Dendritic cell treated with granulocyte-macrophage colony-stimulating factor and Interleukin-4, amounts not matched to agents 40 ng/mL and 50 ng/mL, for 4 days (primary cell): ENCODE measurements at regions not wholly inside any gene's neighbourhood (a gene's known extent, or its start where the extent isn't known, plus 50 kb on each side); places are given as distances from the start of the nearest gene placed in this dataset.
"Not testable (repeated sequence)": the region's sequence is repeated elsewhere in the genome, so short reads cannot be mapped to it uniquely, and the experiment has no call there.

ENCODE experiments used
- H3K27ac Mint-ChIP-seq: one replicate; pipeline ENCODE4 v1.8.0; 2022; ENCODE audit warnings: mild to moderate bottlenecking, mixed read lengths
- H3K27me3 Mint-ChIP-seq: one replicate; pipeline ENCODE4 v1.8.0; 2022; ENCODE audit warnings: mild to moderate bottlenecking, mixed read lengths
- H3K36me3 Mint-ChIP-seq: one replicate; pipeline ENCODE4 v1.8.0; 2022; ENCODE audit warnings: low read depth, mixed read lengths
- H3K4me1 Mint-ChIP-seq: one replicate; pipeline ENCODE4 v1.8.0; 2022; ENCODE audit warnings: low read depth, mixed read lengths
- H3K4me3 Mint-ChIP-seq: one replicate; pipeline ENCODE4 v1.8.0; 2022; ENCODE audit warnings: mild to moderate bottlenecking, moderate library complexity, mixed read lengths
- H3K9me3 Mint-ChIP-seq: one replicate; pipeline ENCODE4 v1.8.0; 2022; ENCODE audit warnings: mixed read lengths
- intact Hi-C: fragments of 100-400 bp; cut with micrococcal nuclease; formaldehyde crosslinking; loops from one replicate; pipeline ENCODE4 v1.15.0; 2022

GRCh38 chr2:149797030-149797429 lies 209.5 kb upstream of the MMADHC start:
- no peaks in the 10 kb centered on the region for H3K4me1 Mint-ChIP-seq
- H3K4me3 Mint-ChIP-seq: no peak overlapping the region
- no peaks in the 10 kb centered on the region for H3K27me3 Mint-ChIP-seq
- intact Hi-C loops: no loop called here
- no peaks in the 10 kb centered on the region for H3K36me3 Mint-ChIP-seq
- H3K27ac Mint-ChIP-seq: no peak overlapping the region
- H3K9me3 Mint-ChIP-seq: peaks cover 30% of the 10 kb centered on the region

DNA sequence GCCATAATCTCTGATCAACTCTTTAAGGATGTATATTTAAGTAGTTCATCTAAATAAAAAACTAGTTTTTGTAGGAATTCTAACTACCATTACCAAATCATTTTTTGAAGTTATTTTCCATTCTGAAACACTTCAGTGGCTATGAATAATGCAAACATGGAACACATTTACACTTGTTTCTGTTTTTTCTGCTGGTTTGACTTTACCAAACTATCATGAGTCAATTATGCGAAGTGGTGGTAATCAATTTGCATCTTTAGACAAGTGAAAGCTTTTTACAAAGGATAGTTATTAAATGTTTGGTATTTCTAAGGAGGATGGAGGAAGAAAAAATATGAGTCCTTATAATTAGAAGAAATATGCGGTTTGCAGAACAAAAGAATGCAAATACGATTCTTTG lies 202.0 kb upstream of the MMADHC start:
- peaks cover 35% of the 10 kb centered on the region for H3K9me3 Mint-ChIP-seq
- H3K27me3 Mint-ChIP-seq: no peaks in the 10 kb centered on the region
- H3K36me3 Mint-ChIP-seq: no peaks in the 10 kb centered on the region
- H3K4me1 Mint-ChIP-seq: no peaks in the 10 kb centered on the region
- intact Hi-C loops: no loop called here
- H3K27ac Mint-ChIP-seq: no peak overlapping the region
- no peak overlapping the region for H3K4me3 Mint-ChIP-seq

- H3K27me3 Mint-ChIP-seq: no peaks in the 10 kb centered on the region
- H3K36me3 Mint-ChIP-seq: no peaks in the 10 kb centered on the region
- H3K4me3 Mint-ChIP-seq: no peak overlapping the region
- intact Hi-C loops: no loop called here
- H3K27ac Mint-ChIP-seq: no peak overlapping the region
- H3K4me1 Mint-ChIP-seq: no peaks in the 10 kb centered on the region
- peaks cover 24% of the 10 kb centered on the region for H3K9me3 Mint-ChIP-seq
Observed at GRCh38 chr2:149787206-149787605, 199.6 kb upstream of the MMADHC start.

GRCh38 chr2:149783284-149783683 lies 195.7 kb upstream of the MMADHC start:
- Mint-ChIP-seq H3K4me1 (no peaks in the 10 kb centered on the region), H3K9me3 (peaks cover 24% of the 10 kb centered on the region), H3K27ac (no peak overlapping the region), H3K27me3 (no peaks in the 10 kb centered on the region), H3K36me3 (no peaks in the 10 kb centered on the region), H3K4me3 (no peak overlapping the region)
- intact Hi-C loops: no loop called here

DNA sequence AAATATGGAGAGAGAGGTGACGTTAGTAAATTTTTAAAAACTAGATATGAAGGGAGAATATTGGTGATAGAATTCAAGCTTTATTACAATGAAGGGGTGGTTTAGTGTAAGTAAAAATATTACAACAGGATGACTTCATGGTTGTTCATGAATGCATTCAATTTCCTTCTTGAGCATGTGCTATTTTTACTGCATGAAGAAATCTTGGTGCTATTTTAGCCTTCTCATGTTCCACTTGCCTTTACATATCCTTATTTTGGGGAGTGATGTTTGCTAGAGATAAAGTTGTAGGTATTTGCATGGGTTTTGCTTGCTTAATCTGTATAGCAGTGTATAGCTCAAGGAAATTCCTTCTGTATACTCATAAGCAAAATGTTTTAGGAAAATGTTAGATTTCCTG lies 195.0 kb upstream of the MMADHC start:
- no peak overlapping the region for H3K4me3 Mint-ChIP-seq
- H3K27ac Mint-ChIP-seq: no peak overlapping the region
- H3K4me1 Mint-ChIP-seq: no peaks in the 10 kb centered on the region
- H3K36me3 Mint-ChIP-seq: no peaks in the 10 kb centered on the region
- peaks cover 17% of the 10 kb centered on the region for H3K9me3 Mint-ChIP-seq
- intact Hi-C loops: no loop called here
- H3K27me3 Mint-ChIP-seq: no peaks in the 10 kb centered on the region

DNA sequence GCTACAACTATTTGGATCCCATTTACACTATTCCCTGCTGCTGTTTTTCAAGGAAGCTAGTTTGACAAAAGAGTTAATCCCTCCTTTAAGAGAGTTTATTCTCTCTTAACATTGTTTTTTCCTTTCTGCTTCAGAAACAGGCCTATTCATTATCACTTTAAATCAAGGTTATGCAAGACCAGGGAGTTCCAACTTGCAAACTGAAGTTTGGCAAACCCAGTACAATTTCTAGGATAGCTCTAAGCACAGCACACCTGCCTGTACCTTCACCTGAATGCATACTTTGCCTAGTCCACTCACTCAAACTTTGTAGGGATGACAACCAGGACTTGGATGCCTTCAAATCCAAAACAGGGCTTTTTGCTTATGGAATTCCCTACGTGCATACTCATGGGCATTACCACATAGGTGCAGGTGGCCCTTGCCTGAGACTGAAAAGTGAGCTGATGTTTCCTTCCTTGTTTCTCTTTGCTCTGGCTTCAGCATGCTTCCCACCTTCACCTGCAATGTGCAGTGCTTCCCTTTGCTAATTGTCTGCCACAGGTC lies 193.8 kb upstream of the MMADHC start:
- H3K27ac Mint-ChIP-seq: no peak overlapping the region
- H3K9me3 Mint-ChIP-seq: peaks cover 8% of the 10 kb centered on the region
- no peaks in the 10 kb centered on the region for H3K36me3 Mint-ChIP-seq
- H3K27me3 Mint-ChIP-seq: no peaks in the 10 kb centered on the region
- H3K4me1 Mint-ChIP-seq: no peaks in the 10 kb centered on the region
- no peak overlapping the region for H3K4me3 Mint-ChIP-seq
- intact Hi-C loops: no loop called here

GRCh38 chr2:149773006-149773405 lies 185.4 kb upstream of the MMADHC start:
- intact Hi-C loops: no loop called here

DNA sequence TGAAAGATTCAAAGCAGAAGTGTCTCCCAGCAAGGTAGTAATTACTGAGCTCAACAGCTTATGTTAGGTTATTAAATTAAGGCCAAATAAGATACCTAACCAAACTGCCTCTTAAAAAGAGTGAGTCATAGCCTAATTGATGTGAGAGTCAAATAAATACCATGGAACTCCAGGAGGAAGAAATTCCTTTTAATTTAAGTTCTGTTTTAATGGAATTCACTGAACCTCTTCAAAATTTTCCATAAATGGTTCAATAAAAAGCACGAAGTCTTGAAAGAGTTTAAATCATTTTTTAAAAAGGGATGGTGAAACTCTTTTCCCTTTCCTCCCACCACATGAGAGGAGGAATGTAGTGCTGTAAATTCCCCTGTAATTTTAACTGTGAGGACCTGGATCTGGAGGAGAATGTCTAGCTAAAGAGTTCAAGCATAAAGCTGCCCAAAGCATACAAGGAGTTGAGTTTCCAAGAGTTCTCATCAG lies 180.8 kb upstream of the MMADHC start:
- intact Hi-C loops: no loop called here
- H3K4me1 Mint-ChIP-seq: no peaks in the 10 kb centered on the region
- no peak overlapping the region for H3K4me3 Mint-ChIP-seq
- H3K36me3 Mint-ChIP-seq: no peaks in the 10 kb centered on the region
- H3K9me3 Mint-ChIP-seq: no peaks in the 10 kb centered on the region
- H3K27ac Mint-ChIP-seq: no peak overlapping the region
- no peaks in the 10 kb centered on the region for H3K27me3 Mint-ChIP-seq

More at GRCh38 chr2:149773006-149773405, 185.4 kb upstream of the MMADHC start:
- no peak overlapping the region for H3K4me3 Mint-ChIP-seq
- no peaks in the 10 kb centered on the region for H3K4me1 Mint-ChIP-seq
- no peaks in the 10 kb centered on the region for H3K9me3 Mint-ChIP-seq
- no peaks in the 10 kb centered on the region for H3K27me3 Mint-ChIP-seq
- H3K27ac Mint-ChIP-seq: no peak overlapping the region
- no peaks in the 10 kb centered on the region for H3K36me3 Mint-ChIP-seq

DNA sequence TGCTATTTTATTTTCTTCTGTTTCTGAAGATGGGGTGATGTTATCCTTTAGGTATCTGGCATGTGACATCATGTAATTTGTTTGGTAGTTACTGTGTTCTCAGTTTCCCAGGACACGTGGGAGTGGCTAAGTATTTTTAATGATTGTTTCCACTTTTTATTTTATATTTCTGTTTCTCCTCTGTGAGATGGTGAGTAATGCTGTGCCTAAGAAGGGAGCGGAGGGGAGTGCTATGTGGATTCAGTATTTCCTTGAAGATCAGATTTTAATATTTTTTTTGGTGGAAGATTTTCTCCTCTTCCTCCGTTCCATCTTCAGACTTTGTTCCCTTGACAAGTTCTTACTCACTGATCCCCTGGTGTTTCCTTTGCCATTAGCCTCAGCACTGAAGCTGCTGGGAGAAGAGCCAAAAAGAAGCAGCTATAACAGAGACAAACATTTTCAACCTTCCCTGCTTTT lies 180.0 kb upstream of the MMADHC start:
- no peaks in the 10 kb centered on the region for H3K27me3 Mint-ChIP-seq
- intact Hi-C loops: no loop called here
- H3K4me1 Mint-ChIP-seq: no peaks in the 10 kb centered on the region
- no peak overlapping the region for H3K27ac Mint-ChIP-seq
- H3K36me3 Mint-ChIP-seq: no peaks in the 10 kb centered on the region
- no peaks in the 10 kb centered on the region for H3K9me3 Mint-ChIP-seq
- no peak overlapping the region for H3K4me3 Mint-ChIP-seq

GRCh38 chr2:149766339-149766738 lies 178.8 kb upstream of the MMADHC start:
- H3K4me1 Mint-ChIP-seq: no peaks in the 10 kb centered on the region
- peaks cover 5% of the 10 kb centered on the region for H3K9me3 Mint-ChIP-seq
- intact Hi-C loops: no loop called here
- no peaks in the 10 kb centered on the region for H3K36me3 Mint-ChIP-seq
- no peak overlapping the region for H3K27ac Mint-ChIP-seq
- no peaks in the 10 kb centered on the region for H3K27me3 Mint-ChIP-seq
- no peak overlapping the region for H3K4me3 Mint-ChIP-seq

- Mint-ChIP-seq H3K36me3 (no peaks in the 10 kb centered on the region), H3K27me3 (no peaks in the 10 kb centered on the region), H3K4me1 (no peaks in the 10 kb centered on the region), H3K27ac (no peak overlapping the region), H3K4me3 (no peak overlapping the region), H3K9me3 (peaks cover 5% of the 10 kb centered on the region)
- intact Hi-C loops: no loop called here
Observed at GRCh38 chr2:149765636-149766035, 178.1 kb upstream of the MMADHC start.

GRCh38 chr2:149765003-149765402 lies 177.4 kb upstream of the MMADHC start:
- no peaks in the 10 kb centered on the region for H3K4me1 Mint-ChIP-seq
- H3K9me3 Mint-ChIP-seq: peaks cover 5% of the 10 kb centered on the region
- intact Hi-C loops: no loop called here
- H3K36me3 Mint-ChIP-seq: no peaks in the 10 kb centered on the region
- H3K27me3 Mint-ChIP-seq: no peaks in the 10 kb centered on the region
- H3K4me3 Mint-ChIP-seq: no peak overlapping the region
- no peak overlapping the region for H3K27ac Mint-ChIP-seq

DNA sequence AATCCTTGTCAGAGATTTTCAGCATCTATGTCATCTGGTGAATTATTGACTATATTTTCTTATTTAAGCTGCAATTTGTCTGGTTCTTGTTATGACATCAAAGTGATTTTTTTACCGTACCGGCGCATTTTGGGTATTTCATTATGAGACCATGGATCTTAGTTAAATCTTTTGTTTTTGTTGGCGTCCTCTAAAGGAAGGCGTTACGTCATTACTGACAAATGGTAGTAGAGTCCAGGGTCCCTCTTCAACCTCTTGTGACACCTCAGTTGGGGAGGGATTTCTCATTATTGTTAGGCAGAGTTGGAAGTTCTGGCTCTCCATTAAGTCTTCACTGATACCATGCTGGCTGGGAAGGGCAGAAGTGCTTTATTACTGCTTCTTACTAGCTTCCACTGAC lies 175.8 kb upstream of the MMADHC start:
- Mint-ChIP-seq H3K36me3 (no peaks in the 10 kb centered on the region), H3K4me3 (no peak overlapping the region), H3K27ac (no peak overlapping the region), H3K9me3 (peaks cover 5% of the 10 kb centered on the region), H3K4me1 (no peaks in the 10 kb centered on the region), H3K27me3 (no peaks in the 10 kb centered on the region)
- intact Hi-C loops: no loop called here

GRCh38 chr2:149761611-149762010 lies 174.0 kb upstream of the MMADHC start:
- Mint-ChIP-seq H3K27ac (no peak overlapping the region), H3K4me3 (no peak overlapping the region), H3K36me3 (no peaks in the 10 kb centered on the region), H3K9me3 (peaks cover 5% of the 10 kb centered on the region), H3K4me1 (no peaks in the 10 kb centered on the region), H3K27me3 (no peaks in the 10 kb centered on the region)
- intact Hi-C loops: no loop called here

DNA sequence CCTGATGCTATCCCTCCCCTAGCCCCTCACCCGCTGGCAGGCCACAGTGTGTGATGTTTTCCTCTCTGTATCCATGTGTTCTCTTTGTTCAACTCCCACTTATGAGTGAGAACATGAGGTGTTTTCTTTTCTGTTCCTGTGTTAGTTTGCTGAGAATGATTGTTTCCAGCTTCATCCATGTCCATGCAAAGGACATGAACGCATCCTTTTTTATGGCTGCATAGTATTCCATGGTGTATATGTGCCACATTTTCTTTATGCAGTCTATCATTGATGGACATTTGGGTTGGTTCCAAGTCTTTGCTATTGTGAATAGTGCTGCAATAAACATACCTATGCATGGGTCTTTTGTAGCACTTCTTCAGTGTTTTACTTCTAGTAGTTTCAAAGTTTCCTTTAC lies 171.8 kb upstream of the MMADHC start:
- intact Hi-C loops, H3K4me1 Mint-ChIP-seq, H3K27ac Mint-ChIP-seq, H3K36me3 Mint-ChIP-seq, H3K27me3 Mint-ChIP-seq, H3K4me3 Mint-ChIP-seq: not testable (repeated sequence)
- H3K9me3 Mint-ChIP-seq: peaks cover 14% of the 10 kb centered on the region
